Naive B cell (primary cell): ENCODE measurements at regions not wholly inside any gene's neighbourhood (a gene's known extent, or its start where the extent isn't known, plus 50 kb on each side); places are given as distances from the start of the nearest gene placed in this dataset.

ENCODE experiments used
- ATAC-seq, 2 donors: fragments of 150-1000 bp; cut with Tn5 transposase; 2 replicates each; pipeline ENCODE4 v1.10.0; 2021; ENCODE audit warnings: low read depth in 2 of 2, mild to moderate bottlenecking in 2 of 2, moderate library complexity in 2 of 2
- DNase-seq: peaks from one replicate; pipeline ENCODE4 v3.0.0; 2022
- H3K27ac Mint-ChIP-seq, 6 donors: one replicate each; pipeline ENCODE4 v1.8.0; 2020 to 2022; ENCODE audit warnings: mild to moderate bottlenecking in 6 of 6, mixed read lengths in 6 of 6, moderate library complexity in 5 of 6, inconsistent platforms in 2 of 6
- H3K27me3 Mint-ChIP-seq, 3 donors: one replicate each; pipeline ENCODE4 v1.8.0; 2021 to 2022; ENCODE audit warnings: mixed read lengths in 3 of 3, mild to moderate bottlenecking in 1 of 3
- H3K36me3 Mint-ChIP-seq, 2 donors: one replicate each; pipeline ENCODE4 v1.8.0; 2020 to 2022; ENCODE audit warnings: mixed read lengths in 2 of 2, inconsistent platforms in 1 of 2, mild to moderate bottlenecking in 1 of 2
- H3K4me1 Mint-ChIP-seq, 3 donors: one replicate each; pipeline ENCODE4 v1.8.0; 2020 to 2022; ENCODE audit warnings: mixed read lengths in 3 of 3, inconsistent platforms in 1 of 3, mild to moderate bottlenecking in 1 of 3, moderate library complexity in 1 of 3
- H3K4me3 Mint-ChIP-seq, 8 donors: one replicate each; pipeline ENCODE4 v1.8.0; 2020 to 2022; ENCODE audit warnings: mild to moderate bottlenecking in 8 of 8, mixed read lengths in 8 of 8, moderate library complexity in 8 of 8, inconsistent platforms in 2 of 8
- H3K9me3 Mint-ChIP-seq, 7 donors: one replicate each; pipeline ENCODE4 v1.8.0; 2020 to 2022; ENCODE audit warnings: mixed read lengths in 7 of 7, mild to moderate bottlenecking in 5 of 7, inconsistent platforms in 2 of 7, moderate library complexity in 1 of 7

GRCh38 chr6:99019381-99019780, 71.6 kb upstream of the FBXL4 start:
- no peak overlapping the region for H3K4me3 Mint-ChIP-seq
- DNase-seq = no peak
- H3K9me3 Mint-ChIP-seq = peaks cover 0 to 5% (median 2%) of the 10 kb centered on the region in 7 donors
- no peak for ATAC-seq
- H3K36me3 Mint-ChIP-seq = no peaks in the 10 kb centered on the region
- peaks cover 10 to 13% (median 13%) of the 10 kb centered on the region in 3 donors for H3K27me3 Mint-ChIP-seq
- peak overlapping the region in 1 of 6 donors; percentile 46 for H3K27ac Mint-ChIP-seq
- no peaks in the 10 kb centered on the region for H3K4me1 Mint-ChIP-seq

GRCh38 chr6:99017150-99017549, 69.4 kb upstream of the FBXL4 start:
- ATAC-seq (no peak), DNase-seq (no peak)
- H3K27me3 Mint-ChIP-seq = peaks cover 10 to 20% (median 13%) of the 10 kb centered on the region in 3 donors
- no peaks in the 10 kb centered on the region for H3K36me3 Mint-ChIP-seq
- no peaks in the 10 kb centered on the region for H3K4me1 Mint-ChIP-seq
- H3K27ac Mint-ChIP-seq = no peak overlapping the region
- peaks cover 0 to 3% (median 0%) of the 10 kb centered on the region in 7 donors for H3K9me3 Mint-ChIP-seq
- H3K4me3 Mint-ChIP-seq = no peak overlapping the region

DNA sequence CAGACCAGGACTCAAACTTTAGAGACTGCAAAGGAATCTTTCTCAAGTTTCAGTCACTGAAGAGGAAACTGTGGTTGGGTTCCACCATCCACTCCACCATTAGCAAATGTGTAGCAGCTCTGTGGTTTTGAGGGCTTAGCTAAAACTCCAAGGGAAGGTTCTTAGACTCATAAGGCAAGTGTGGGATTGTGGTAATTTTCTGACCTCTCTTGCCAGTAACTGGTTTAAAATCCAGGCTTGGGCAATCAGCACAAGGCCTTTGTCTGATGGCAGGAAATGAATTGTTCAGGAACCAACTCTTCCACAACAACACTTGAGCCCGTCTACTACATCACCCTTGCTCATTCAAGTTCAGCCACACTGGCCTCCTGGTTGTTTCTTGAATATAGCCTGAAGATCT, 68.6 kb upstream of the FBXL4 start:
- no peak for ATAC-seq
- no peaks in the 10 kb centered on the region for H3K36me3 Mint-ChIP-seq
- DNase-seq = no peak
- peaks cover 10 to 20% (median 13%) of the 10 kb centered on the region in 3 donors for H3K27me3 Mint-ChIP-seq
- H3K4me3 Mint-ChIP-seq = no peak overlapping the region
- H3K27ac Mint-ChIP-seq = no peak overlapping the region
- H3K4me1 Mint-ChIP-seq = no peaks in the 10 kb centered on the region
- H3K9me3 Mint-ChIP-seq = peaks cover 0 to 3% (median 0%) of the 10 kb centered on the region in 7 donors

DNA sequence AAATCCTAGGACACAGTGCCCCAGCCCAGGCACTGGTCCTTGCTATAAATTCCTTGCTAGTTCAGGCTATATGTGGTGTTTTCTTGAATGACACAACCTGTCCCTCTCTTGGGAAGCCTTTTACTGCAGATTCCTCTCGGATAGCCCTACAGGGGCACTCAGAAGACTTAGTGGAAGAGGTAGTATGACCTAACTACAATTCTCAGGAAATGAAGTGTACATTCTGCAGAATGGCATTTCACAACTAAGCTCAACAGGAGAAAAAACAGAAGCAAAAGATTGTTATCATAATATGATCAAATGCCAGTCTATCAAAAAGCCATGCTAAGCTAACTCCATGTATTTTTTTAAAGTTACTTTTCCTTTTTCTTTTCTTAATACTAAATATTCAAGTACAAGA, 66.3 kb upstream of the FBXL4 start:
- DNase-seq (no peak), ATAC-seq (no peak)
- Mint-ChIP-seq H3K4me3 (no peak overlapping the region), H3K4me1 (no peaks in the 10 kb centered on the region), H3K27ac (no peak overlapping the region), H3K9me3 (peaks cover 0 to 3% (median 0%) of the 10 kb centered on the region in 7 donors), H3K27me3 (peaks cover 13 to 20% (median 14%) of the 10 kb centered on the region in 3 donors), H3K36me3 (no peaks in the 10 kb centered on the region)

DNA sequence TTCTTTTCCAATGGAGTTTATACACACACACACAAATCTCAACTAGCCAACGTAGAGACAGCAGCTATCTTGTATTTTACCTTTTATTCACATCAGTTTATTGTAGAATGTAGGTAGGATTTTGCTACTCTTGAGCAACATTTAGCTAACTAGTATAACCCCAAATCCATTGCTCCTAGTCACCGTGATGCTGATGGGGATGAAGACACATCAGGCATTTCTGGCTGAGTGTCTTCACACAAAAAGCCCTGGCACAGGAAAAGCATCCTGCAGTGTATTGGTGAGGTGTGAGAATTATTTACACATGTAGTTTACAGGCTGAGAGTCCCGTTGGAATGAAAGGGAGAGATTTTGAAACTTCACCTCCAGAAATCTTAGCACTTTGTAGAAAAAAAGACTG, 65.9 kb upstream of the FBXL4 start:
- H3K36me3 Mint-ChIP-seq = no peaks in the 10 kb centered on the region
- no peak overlapping the region for H3K27ac Mint-ChIP-seq
- no peak for DNase-seq
- ATAC-seq = no peak
- no peaks in the 10 kb centered on the region for H3K4me1 Mint-ChIP-seq
- no peak overlapping the region for H3K4me3 Mint-ChIP-seq
- H3K27me3 Mint-ChIP-seq = peaks cover 12 to 20% (median 13%) of the 10 kb centered on the region in 3 donors
- peaks cover 0 to 3% (median 0%) of the 10 kb centered on the region in 7 donors for H3K9me3 Mint-ChIP-seq

- Mint-ChIP-seq H3K4me3 (no peak overlapping the region), H3K27me3 (peaks cover 9 to 20% (median 13%) of the 10 kb centered on the region in 3 donors), H3K36me3 (no peaks in the 10 kb centered on the region), H3K4me1 (no peaks in the 10 kb centered on the region), H3K27ac (no peak overlapping the region), H3K9me3 (peaks cover 0 to 3% (median 0%) of the 10 kb centered on the region in 7 donors)
- ATAC-seq (no peak), DNase-seq (no peak)
Measured at GRCh38 chr6:99013145-99013544, 65.4 kb upstream of the FBXL4 start.

DNA sequence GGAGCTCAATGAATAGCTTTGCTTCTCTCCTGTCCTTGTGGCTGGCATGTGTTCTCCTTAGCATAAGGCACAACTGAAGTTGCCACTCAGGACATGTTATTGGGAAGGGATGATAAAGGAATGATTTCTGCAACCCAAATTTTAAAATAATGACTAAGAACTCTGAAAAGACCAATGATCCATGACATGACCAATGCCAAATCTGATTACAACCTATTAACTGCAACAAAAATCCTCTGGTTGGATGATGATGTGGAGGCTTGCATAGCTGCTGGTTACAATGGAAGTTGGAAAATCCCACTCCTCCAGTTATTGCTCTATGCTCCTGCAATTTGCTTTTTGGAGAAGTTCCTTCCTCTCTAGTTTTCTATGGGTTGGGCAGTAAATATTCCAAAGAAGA, 63.4 kb upstream of the FBXL4 start:
- H3K27ac Mint-ChIP-seq = no peak overlapping the region
- H3K4me1 Mint-ChIP-seq = no peaks in the 10 kb centered on the region
- no peak for ATAC-seq
- no peak overlapping the region for H3K4me3 Mint-ChIP-seq
- no peaks in the 10 kb centered on the region for H3K36me3 Mint-ChIP-seq
- H3K9me3 Mint-ChIP-seq = peaks cover 0 to 1% (median 0%) of the 10 kb centered on the region in 7 donors
- DNase-seq = no peak
- H3K27me3 Mint-ChIP-seq = peaks cover 0 to 8% (median 4%) of the 10 kb centered on the region in 3 donors

DNA sequence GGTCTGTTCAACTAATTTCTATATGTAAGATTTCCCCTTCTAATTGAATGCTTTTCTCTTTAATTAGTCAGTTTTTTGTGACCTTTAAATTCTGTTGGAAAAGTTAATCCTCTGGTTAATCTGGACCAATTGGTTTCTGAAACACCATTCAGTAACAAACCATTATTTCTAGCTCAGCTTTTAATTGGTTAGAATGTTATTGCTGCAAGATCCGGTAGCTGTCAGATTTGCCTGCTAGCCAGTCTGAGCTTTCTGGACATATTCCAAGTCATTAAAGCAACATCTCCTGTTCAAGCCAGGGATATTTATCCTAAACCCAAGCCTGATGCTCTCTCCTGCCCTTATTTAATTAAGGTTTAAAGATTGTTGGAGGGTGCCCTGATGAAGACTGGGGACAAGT, 55.1 kb upstream of the FBXL4 start:
- no peaks in the 10 kb centered on the region for H3K4me1 Mint-ChIP-seq
- no peak overlapping the region for H3K4me3 Mint-ChIP-seq
- H3K9me3 Mint-ChIP-seq = no peaks in the 10 kb centered on the region
- DNase-seq (no peak), ATAC-seq (no peak)
- peaks cover 6 to 9% (median 7%) of the 10 kb centered on the region in 3 donors for H3K27me3 Mint-ChIP-seq
- no peaks in the 10 kb centered on the region for H3K36me3 Mint-ChIP-seq
- no peak overlapping the region for H3K27ac Mint-ChIP-seq

- no peak for ATAC-seq
- no peak overlapping the region for H3K4me3 Mint-ChIP-seq
- no peak for DNase-seq
- no peaks in the 10 kb centered on the region for H3K9me3 Mint-ChIP-seq
- H3K27ac Mint-ChIP-seq = no peak overlapping the region
- peaks cover 9 to 29% (median 19%) of the 10 kb centered on the region in 3 donors for H3K27me3 Mint-ChIP-seq
- H3K36me3 Mint-ChIP-seq = no peaks in the 10 kb centered on the region
- H3K4me1 Mint-ChIP-seq = no peaks in the 10 kb centered on the region
Measured at GRCh38 chr6:98998103-98998502, 50.4 kb upstream of the FBXL4 start.
